DOHH2 (cell line): ENCODE measurements at regions not wholly inside any gene's neighbourhood (a gene's known extent, or its start where the extent isn't known, plus 50 kb on each side); places are given as distances from the start of the nearest gene placed in this dataset.

Experiments used
- EZH2phosphoT487 ChIP-seq: fragments of 200-600 bp; sonication (generic); IDR thresholded peaks from 2 replicates; pipeline ENCODE4 v1.6.1; 2017; ENCODE audit warnings: borderline replicate concordance, mild to moderate bottlenecking, antibody characterized with exemption, low read length, moderate library complexity, mixed read lengths
- TF ChIP-seq, protein P1 (sequence below): fragments of 200-600 bp; sonication (generic); IDR thresholded peaks from one replicate; pipeline ENCODE4 v1.5.1; 2014; ENCODE audit warnings: antibody characterized with exemption, mild to moderate bottlenecking, low read depth, low read length; ENCODE audit not compliant: poor library complexity, severe bottlenecking

DNA sequence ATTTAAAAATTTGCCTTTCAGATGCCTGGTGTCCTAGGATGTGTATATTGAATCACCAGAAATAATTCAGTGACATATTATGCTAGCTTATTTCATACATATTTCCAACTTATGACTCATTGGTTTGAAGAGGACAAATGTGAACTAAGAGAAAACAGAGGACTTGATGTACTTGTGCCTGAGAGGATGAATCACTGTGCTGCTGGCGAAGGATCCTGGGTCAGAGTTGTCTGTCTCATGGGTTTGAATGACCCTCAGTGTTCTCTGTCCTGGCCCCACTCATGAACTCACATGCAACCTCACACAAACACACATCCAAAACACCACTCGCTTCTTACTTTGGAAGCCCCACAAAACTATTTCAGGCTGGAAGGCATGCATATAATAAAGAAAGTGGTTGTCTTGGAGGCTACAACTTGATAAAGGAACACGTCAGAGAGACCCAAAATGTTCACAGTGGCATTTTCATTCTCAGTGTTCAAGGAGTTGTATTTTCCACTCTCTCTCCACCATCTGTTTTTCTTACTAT, 129.0 kb upstream of the SPRY2 start:
- no peak for TF ChIP-seq EZH2phosphoT487
- TF ChIP-seq, protein P1, sequence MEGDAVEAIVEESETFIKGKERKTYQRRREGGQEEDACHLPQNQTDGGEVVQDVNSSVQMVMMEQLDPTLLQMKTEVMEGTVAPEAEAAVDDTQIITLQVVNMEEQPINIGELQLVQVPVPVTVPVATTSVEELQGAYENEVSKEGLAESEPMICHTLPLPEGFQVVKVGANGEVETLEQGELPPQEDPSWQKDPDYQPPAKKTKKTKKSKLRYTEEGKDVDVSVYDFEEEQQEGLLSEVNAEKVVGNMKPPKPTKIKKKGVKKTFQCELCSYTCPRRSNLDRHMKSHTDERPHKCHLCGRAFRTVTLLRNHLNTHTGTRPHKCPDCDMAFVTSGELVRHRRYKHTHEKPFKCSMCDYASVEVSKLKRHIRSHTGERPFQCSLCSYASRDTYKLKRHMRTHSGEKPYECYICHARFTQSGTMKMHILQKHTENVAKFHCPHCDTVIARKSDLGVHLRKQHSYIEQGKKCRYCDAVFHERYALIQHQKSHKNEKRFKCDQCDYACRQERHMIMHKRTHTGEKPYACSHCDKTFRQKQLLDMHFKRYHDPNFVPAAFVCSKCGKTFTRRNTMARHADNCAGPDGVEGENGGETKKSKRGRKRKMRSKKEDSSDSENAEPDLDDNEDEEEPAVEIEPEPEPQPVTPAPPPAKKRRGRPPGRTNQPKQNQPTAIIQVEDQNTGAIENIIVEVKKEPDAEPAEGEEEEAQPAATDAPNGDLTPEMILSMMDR, result no peak
